ENCODE measurements at regions not wholly inside any gene's neighbourhood (a gene's known extent, or its start where the extent isn't known, plus 50 kb on each side); places are given as distances from the start of the nearest gene placed in this dataset.

DNA sequence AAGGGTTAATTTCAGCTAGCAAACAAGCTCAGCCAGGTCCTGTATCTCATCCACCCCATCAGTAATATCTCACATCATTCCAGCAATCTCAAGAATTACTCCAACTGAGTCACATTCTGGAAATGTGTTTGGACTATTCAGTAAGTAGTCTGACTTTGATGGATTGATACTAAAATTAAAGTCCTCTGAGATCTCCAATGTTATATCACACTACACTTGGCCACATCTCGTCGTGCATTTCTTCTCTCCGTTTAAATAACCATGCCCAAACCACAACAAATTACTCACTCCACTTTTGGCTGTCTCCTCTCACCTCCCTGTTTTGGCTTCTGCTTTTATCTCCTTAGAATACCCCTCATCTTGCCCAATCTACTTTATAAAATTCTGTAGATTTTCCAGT is 292.2 kb downstream of the PYDC2 start:
- TF ChIP-seq, protein P1, sequence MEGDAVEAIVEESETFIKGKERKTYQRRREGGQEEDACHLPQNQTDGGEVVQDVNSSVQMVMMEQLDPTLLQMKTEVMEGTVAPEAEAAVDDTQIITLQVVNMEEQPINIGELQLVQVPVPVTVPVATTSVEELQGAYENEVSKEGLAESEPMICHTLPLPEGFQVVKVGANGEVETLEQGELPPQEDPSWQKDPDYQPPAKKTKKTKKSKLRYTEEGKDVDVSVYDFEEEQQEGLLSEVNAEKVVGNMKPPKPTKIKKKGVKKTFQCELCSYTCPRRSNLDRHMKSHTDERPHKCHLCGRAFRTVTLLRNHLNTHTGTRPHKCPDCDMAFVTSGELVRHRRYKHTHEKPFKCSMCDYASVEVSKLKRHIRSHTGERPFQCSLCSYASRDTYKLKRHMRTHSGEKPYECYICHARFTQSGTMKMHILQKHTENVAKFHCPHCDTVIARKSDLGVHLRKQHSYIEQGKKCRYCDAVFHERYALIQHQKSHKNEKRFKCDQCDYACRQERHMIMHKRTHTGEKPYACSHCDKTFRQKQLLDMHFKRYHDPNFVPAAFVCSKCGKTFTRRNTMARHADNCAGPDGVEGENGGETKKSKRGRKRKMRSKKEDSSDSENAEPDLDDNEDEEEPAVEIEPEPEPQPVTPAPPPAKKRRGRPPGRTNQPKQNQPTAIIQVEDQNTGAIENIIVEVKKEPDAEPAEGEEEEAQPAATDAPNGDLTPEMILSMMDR (IDR thresholded peaks at IDR 0.05), result no peak
- no peak for TF ChIP-seq POLR2A (IDR thresholded peaks at IDR 0.05)
